ENCODE measurements at regions not wholly inside any gene's neighbourhood (a gene's known extent, or its start where the extent isn't known, plus 50 kb on each side); places are given as distances from the start of the nearest gene placed in this dataset.
"Not testable (repeated sequence)": the region's sequence is repeated elsewhere in the genome, so short reads cannot be mapped to it uniquely, and the experiment has no call there.

DNA sequence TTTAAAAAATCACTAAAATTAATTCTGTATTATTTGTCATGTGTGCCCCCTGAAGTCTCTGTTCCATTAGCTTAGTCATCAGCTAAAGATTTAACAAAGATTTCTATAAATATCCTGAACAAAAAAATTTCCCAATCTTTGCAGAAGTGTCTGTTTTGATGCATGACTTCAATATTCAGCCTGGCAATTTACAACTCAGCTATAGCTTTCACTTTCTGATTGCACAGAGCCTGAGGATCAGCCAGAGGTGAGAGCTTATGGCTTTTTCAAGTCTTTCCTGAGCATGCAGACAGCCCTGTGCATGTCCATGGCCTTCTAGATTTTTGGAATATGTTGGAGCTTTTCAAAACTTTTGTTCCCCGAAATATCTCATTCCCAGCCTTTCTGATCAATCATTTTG is 420.1 kb downstream of the ZNF674 start:
- dilution Hi-C loops (cut with MboI; ENCODE audit: extremely low pct_ligation_motif_present, low sequenced_read_pairs): no loop called here
- no peak for DNase-seq (ENCODE audit: low read depth, low spot score)
- H3K27ac ChIP-seq (ENCODE audit: control insufficient read depth, insufficient read depth, low read length): no peak overlapping the region

DNA sequence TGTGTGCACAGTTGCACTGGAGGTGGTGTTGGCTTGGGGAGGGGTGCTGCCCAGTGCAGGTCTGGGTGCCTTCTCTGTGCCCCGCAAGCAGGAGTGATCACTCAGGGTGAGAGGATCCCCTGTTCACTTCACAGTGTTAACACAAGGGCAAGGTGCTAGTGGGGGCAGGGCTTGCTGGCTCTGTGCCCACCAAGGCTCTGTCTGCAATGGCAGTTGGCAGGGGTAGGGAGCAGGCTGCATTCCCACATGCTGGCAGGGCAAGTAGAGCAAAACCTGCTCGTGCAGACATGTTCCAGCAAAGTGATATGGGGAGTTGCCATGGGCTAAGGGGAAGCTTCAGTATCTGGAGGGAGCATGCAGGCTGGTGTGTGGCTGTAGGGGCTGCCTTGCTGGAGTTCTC is 428.0 kb downstream of the ZNF674 start:
- dilution Hi-C loops (cut with MboI; ENCODE audit: extremely low pct_ligation_motif_present, low sequenced_read_pairs): no loop called here
- no peaks in the 10 kb centered on the region for H3K9me1 ChIP-seq (ENCODE audit: control insufficient read depth, extremely low read depth, insufficient read depth, low read length)
- FAIRE-seq (no peak), DNase-seq (ENCODE audit: low read depth, low spot score) (no peak)
- TF ChIP-seq CTCF (optimal IDR thresholded peaks at IDR 0.05 in 1 of 3, IDR thresholded peaks at IDR 0.05 in 1 of 3, conservative IDR thresholded peaks at IDR 0.05 in 1 of 3; ENCODE audit: extremely low read depth in 1 of 3, insufficient read depth in 2 of 3, low read length in 3 of 3): no peak
- no peak for TF ChIP-seq EZH2 (IDR thresholded peaks at IDR 0.05; ENCODE audit: low read length)
- H3K9me3 ChIP-seq (ENCODE audit: control insufficient read depth, low read depth, low read length): no peaks in the 10 kb centered on the region
- H3K36me3 ChIP-seq (ENCODE audit: control insufficient read depth in 2 of 2, extremely low read depth in 1 of 2, insufficient read depth in 2 of 2, low read length in 2 of 2): no peaks in the 10 kb centered on the region
- H3K27me3 ChIP-seq (ENCODE audit: control insufficient read depth, extremely low read depth, insufficient read depth, low read length): no peaks in the 10 kb centered on the region
- no peaks in the 10 kb centered on the region for H4K20me1 ChIP-seq (ENCODE audit: control insufficient read depth, extremely low read depth, insufficient read depth, low read length)
- peaks cover 7% of the 10 kb centered on the region for H3K4me1 ChIP-seq (ENCODE audit: control insufficient read depth, extremely low read depth, insufficient read depth, low read length)
- no peak overlapping the region for H3K4me3 ChIP-seq (ENCODE audit: control insufficient read depth in 2 of 3, extremely low read depth in 1 of 3, insufficient read depth in 2 of 3, low read depth in 1 of 3, low read length in 3 of 3)
- peak overlapping the region; percentile 44 for H2AFZ ChIP-seq (ENCODE audit: control insufficient read depth, low read length)
- H3K9ac ChIP-seq (ENCODE audit: control insufficient read depth, extremely low read depth, insufficient read depth, low read length): no peak overlapping the region
- no peak overlapping the region for H3K27ac ChIP-seq (ENCODE audit: control insufficient read depth, insufficient read depth, low read length)
- no peaks in the 10 kb centered on the region for H3K79me2 ChIP-seq (ENCODE audit: control insufficient read depth, insufficient read depth, low read length)
- no peak overlapping the region for H3K4me2 ChIP-seq (ENCODE audit: control insufficient read depth, extremely low read depth, insufficient read depth, low read depth, low read length)

More for the DNA sequence above, 420.1 kb downstream of the ZNF674 start:
- H3K27me3 ChIP-seq (ENCODE audit: control insufficient read depth, extremely low read depth, insufficient read depth, low read length): peaks cover 4% of the 10 kb centered on the region
- FAIRE-seq: no peak
- H3K4me1 ChIP-seq (ENCODE audit: control insufficient read depth, extremely low read depth, insufficient read depth, low read length): no peaks in the 10 kb centered on the region
- H3K9me3 ChIP-seq (ENCODE audit: control insufficient read depth, low read depth, low read length): no peaks in the 10 kb centered on the region
- H3K4me2 ChIP-seq (ENCODE audit: control insufficient read depth, extremely low read depth, insufficient read depth, low read depth, low read length): no peak overlapping the region
- H3K9me1 ChIP-seq (ENCODE audit: control insufficient read depth, extremely low read depth, insufficient read depth, low read length): no peaks in the 10 kb centered on the region
- no peak overlapping the region for H2AFZ ChIP-seq (ENCODE audit: control insufficient read depth, low read length)
- H3K79me2 ChIP-seq (ENCODE audit: control insufficient read depth, insufficient read depth, low read length): no peaks in the 10 kb centered on the region
- no peak for TF ChIP-seq EZH2 (IDR thresholded peaks at IDR 0.05; ENCODE audit: low read length)
- no peak for TF ChIP-seq CTCF (optimal IDR thresholded peaks at IDR 0.05 in 1 of 3, IDR thresholded peaks at IDR 0.05 in 1 of 3, conservative IDR thresholded peaks at IDR 0.05 in 1 of 3; ENCODE audit: extremely low read depth in 1 of 3, insufficient read depth in 2 of 3, low read length in 3 of 3)
- H3K36me3 ChIP-seq (ENCODE audit: control insufficient read depth in 2 of 2, extremely low read depth in 1 of 2, insufficient read depth in 2 of 2, low read length in 2 of 2): no peaks in the 10 kb centered on the region
- H3K9ac ChIP-seq (ENCODE audit: control insufficient read depth, extremely low read depth, insufficient read depth, low read length): no peak overlapping the region
- no peak overlapping the region for H3K4me3 ChIP-seq (ENCODE audit: control insufficient read depth in 2 of 3, extremely low read depth in 1 of 3, insufficient read depth in 2 of 3, low read depth in 1 of 3, low read length in 3 of 3)
- no peaks in the 10 kb centered on the region for H4K20me1 ChIP-seq (ENCODE audit: control insufficient read depth, extremely low read depth, insufficient read depth, low read length)

- DNase-seq (ENCODE audit: low read depth, low spot score); H3K36me3 ChIP-seq (ENCODE audit: control insufficient read depth in 2 of 2, extremely low read depth in 1 of 2, insufficient read depth in 2 of 2, low read length in 2 of 2); H3K4me3 ChIP-seq (ENCODE audit: control insufficient read depth in 2 of 3, extremely low read depth in 1 of 3, insufficient read depth in 2 of 3, low read depth in 1 of 3, low read length in 3 of 3); H3K79me2 ChIP-seq (ENCODE audit: control insufficient read depth, insufficient read depth, low read length); H3K9me1 ChIP-seq (ENCODE audit: control insufficient read depth, extremely low read depth, insufficient read depth, low read length); H3K9me3 ChIP-seq (ENCODE audit: control insufficient read depth, low read depth, low read length); H2AFZ ChIP-seq (ENCODE audit: control insufficient read depth, low read length); H3K27ac ChIP-seq (ENCODE audit: control insufficient read depth, insufficient read depth, low read length); H3K4me2 ChIP-seq (ENCODE audit: control insufficient read depth, extremely low read depth, insufficient read depth, low read depth, low read length); H3K27me3 ChIP-seq (ENCODE audit: control insufficient read depth, extremely low read depth, insufficient read depth, low read length); H3K4me1 ChIP-seq (ENCODE audit: control insufficient read depth, extremely low read depth, insufficient read depth, low read length); dilution Hi-C loops (cut with MboI; ENCODE audit: extremely low pct_ligation_motif_present, low sequenced_read_pairs); FAIRE-seq; H3K9ac ChIP-seq (ENCODE audit: control insufficient read depth, extremely low read depth, insufficient read depth, low read length); H4K20me1 ChIP-seq (ENCODE audit: control insufficient read depth, extremely low read depth, insufficient read depth, low read length): not testable (repeated sequence)
Observed at GRCh38 chrX:46087310-46087709, 457.9 kb downstream of the ZNF674 start.

DNA sequence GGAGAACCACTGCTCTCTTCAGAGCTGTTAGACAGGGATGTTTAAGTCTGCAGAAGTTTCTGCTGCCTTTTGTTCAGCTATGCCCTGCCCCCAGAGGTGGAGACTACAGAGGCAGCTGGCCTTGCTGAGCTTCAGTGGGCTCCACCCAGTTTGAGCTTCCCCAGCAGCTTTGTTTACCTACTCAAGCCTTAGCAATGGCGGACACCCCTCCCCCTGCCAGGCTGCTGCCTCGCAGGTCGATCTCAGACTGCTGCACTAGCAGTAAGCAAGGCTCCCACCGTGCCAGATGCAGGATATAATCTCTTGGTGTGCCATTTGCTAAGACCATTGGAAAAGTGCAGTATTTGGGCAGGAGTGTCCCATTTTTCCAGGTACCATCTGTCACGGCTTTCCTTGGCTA is 465.1 kb downstream of the ZNF674 start:
- H3K27me3 ChIP-seq (ENCODE audit: control insufficient read depth, extremely low read depth, insufficient read depth, low read length); DNase-seq (ENCODE audit: low read depth, low spot score); H3K4me3 ChIP-seq (ENCODE audit: control insufficient read depth in 2 of 3, extremely low read depth in 1 of 3, insufficient read depth in 2 of 3, low read depth in 1 of 3, low read length in 3 of 3); H3K79me2 ChIP-seq (ENCODE audit: control insufficient read depth, insufficient read depth, low read length); H2AFZ ChIP-seq (ENCODE audit: control insufficient read depth, low read length); H4K20me1 ChIP-seq (ENCODE audit: control insufficient read depth, extremely low read depth, insufficient read depth, low read length); H3K9me1 ChIP-seq (ENCODE audit: control insufficient read depth, extremely low read depth, insufficient read depth, low read length); dilution Hi-C loops (cut with MboI; ENCODE audit: extremely low pct_ligation_motif_present, low sequenced_read_pairs); H3K9ac ChIP-seq (ENCODE audit: control insufficient read depth, extremely low read depth, insufficient read depth, low read length); FAIRE-seq; H3K9me3 ChIP-seq (ENCODE audit: control insufficient read depth, low read depth, low read length); H3K4me2 ChIP-seq (ENCODE audit: control insufficient read depth, extremely low read depth, insufficient read depth, low read depth, low read length); H3K36me3 ChIP-seq (ENCODE audit: control insufficient read depth in 2 of 2, extremely low read depth in 1 of 2, insufficient read depth in 2 of 2, low read length in 2 of 2); H3K4me1 ChIP-seq (ENCODE audit: control insufficient read depth, extremely low read depth, insufficient read depth, low read length); H3K27ac ChIP-seq (ENCODE audit: control insufficient read depth, insufficient read depth, low read length): not testable (repeated sequence)
